Fibroblast of mammary gland (primary cell): ENCODE measurements at regions not wholly inside any gene's neighbourhood (a gene's known extent, or its start where the extent isn't known, plus 50 kb on each side); places are given as distances from the start of the nearest gene placed in this dataset.
A peak's percentile ranks its signal among the peaks of the same experiment; 100 is the strongest.

ENCODE experiments used
- DNase-seq: peaks from one replicate; pipeline ENCODE4 v3.0.0-alpha.2; 2010; ENCODE audit warnings: low read depth
- H3K4me3 ChIP-seq: 2 replicates; pipeline ENCODE4 v1.5.1; 2011; ENCODE audit warnings: low read depth, mild to moderate bottlenecking, low read length, moderate library complexity; ENCODE audit not compliant: control insufficient read depth
- CTCF ChIP-seq: conservative IDR thresholded peaks from 2 replicates; pipeline ENCODE4 v1.5.1; 2011; ENCODE audit warnings: low read depth, low read length, inconsistent platforms; ENCODE audit not compliant: control insufficient read depth, insufficient read depth

DNA sequence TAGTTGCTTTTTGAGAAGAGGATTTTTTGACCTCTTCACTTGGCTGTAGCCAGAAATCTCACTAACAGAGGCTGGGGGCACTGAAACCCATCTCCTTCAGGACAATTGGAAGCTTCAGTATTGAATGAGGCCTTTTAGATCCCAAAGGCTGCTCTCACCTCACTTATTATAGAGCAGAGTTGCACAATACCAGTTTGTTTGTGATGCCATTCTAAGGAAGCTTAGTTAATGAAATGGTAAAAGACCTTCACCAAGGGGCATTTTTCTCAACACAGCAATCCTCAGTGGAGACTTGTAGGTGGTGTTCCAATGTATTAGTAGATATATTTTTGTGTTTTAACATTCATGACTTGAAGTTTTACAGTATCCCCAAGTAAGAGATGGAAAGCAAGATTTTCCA is 71.0 kb upstream of the RFX8 start:
- no peak for TF ChIP-seq CTCF
- no peak for DNase-seq

GRCh38 chr2:101540518-101540917 is 65.6 kb upstream of the RFX8 start:
- TF ChIP-seq CTCF: no peak
- peak; percentile 83 for DNase-seq
- H3K4me3 ChIP-seq: no peak overlapping the region

More for the DNA sequence above, 71.0 kb upstream of the RFX8 start:
- no peak overlapping the region for H3K4me3 ChIP-seq

DNA sequence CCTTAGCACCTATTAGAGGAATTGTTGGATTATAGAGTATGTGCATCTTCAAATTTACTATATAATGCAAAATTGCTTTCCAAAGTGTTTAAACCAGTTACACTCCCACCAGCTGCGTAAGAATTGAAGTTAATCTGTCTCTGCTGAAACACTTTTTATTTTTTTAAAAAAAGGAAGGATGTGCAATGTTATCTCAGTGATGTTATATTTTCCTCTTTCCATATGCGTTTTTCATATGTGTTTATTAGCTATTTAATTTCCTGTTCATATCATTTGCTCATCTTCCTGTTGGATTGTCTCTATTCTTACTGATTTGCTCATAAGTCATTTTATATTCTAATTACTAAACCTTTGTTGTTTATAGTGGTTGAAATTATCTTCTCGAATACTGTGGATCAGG is 63.2 kb upstream of the RFX8 start:
- no peak for DNase-seq
- no peak overlapping the region for H3K4me3 ChIP-seq
- no peak for TF ChIP-seq CTCF

GRCh38 chr2:101534149-101534611 is 59.3 kb upstream of the RFX8 start:
- no peak for TF ChIP-seq CTCF
- no peak for DNase-seq
- H3K4me3 ChIP-seq: no peak overlapping the region

GRCh38 chr2:101533561-101534148 is 58.7 kb upstream of the RFX8 start:
- no peak for DNase-seq
- H3K4me3 ChIP-seq: no peak overlapping the region
- no peak for TF ChIP-seq CTCF

DNA sequence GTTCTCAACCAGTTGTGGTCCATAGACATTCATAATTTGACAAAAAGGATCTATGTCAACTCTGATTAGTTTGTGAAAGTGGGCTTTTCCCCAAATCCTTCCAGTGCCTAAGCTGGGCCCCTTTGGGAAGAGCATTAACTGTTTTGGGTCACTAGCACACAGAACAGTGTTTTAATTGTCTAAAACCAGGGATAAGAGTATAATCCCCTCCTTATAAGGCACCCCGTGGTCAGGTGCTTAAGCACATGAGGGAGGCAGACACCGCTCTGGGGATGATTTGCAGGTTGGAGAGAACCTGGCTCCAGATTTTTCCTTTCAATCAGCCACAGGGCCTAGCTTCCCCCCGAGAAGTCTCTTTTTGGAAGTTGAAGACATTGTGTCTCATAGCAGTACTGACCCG is 53.6 kb upstream of the RFX8 start:
- DNase-seq: no peak
- no peak for TF ChIP-seq CTCF
- H3K4me3 ChIP-seq: no peak overlapping the region
